ENCODE measurements at regions not wholly inside any gene's neighbourhood (a gene's known extent, or its start where the extent isn't known, plus 50 kb on each side); places are given as distances from the start of the nearest gene placed in this dataset.
A peak's percentile ranks its signal among the peaks of the same experiment; 100 is the strongest.
"Not testable (repeated sequence)": the region's sequence is repeated elsewhere in the genome, so short reads cannot be mapped to it uniquely, and the experiment has no call there.

GRCh38 chr15:85196697-85197096, 183.7 kb upstream of the AKAP13 start:
- CTCF ChIA-PET, POLR2A ChIA-PET: not testable (repeated sequence)

GRCh38 chr15:85197582-85197981, 182.8 kb upstream of the AKAP13 start:
- intact Hi-C loops (cut with DNase I, micrococcal nuclease); POLR2A ChIA-PET; H3K27ac Mint-ChIP-seq; H3K27me3 Mint-ChIP-seq; H3K36me3 Mint-ChIP-seq (ENCODE audit: low read depth); ATAC-seq; H3K4me3 Mint-ChIP-seq; CTCF ChIA-PET; DNase-seq; H3K4me1 Mint-ChIP-seq; H3K9me3 Mint-ChIP-seq (ENCODE audit: low read depth): not testable (repeated sequence)

More at GRCh38 chr15:85196697-85197096, 183.7 kb upstream of the AKAP13 start:
- H3K27ac Mint-ChIP-seq; H3K27me3 Mint-ChIP-seq; intact Hi-C loops (cut with DNase I, micrococcal nuclease); DNase-seq; H3K4me1 Mint-ChIP-seq; H3K4me3 Mint-ChIP-seq; H3K9me3 Mint-ChIP-seq (ENCODE audit: low read depth); H3K36me3 Mint-ChIP-seq (ENCODE audit: low read depth); ATAC-seq: not testable (repeated sequence)

- CTCF ChIA-PET; H3K36me3 Mint-ChIP-seq (ENCODE audit: low read depth); intact Hi-C loops (cut with DNase I, micrococcal nuclease); H3K27me3 Mint-ChIP-seq; H3K27ac Mint-ChIP-seq; H3K4me3 Mint-ChIP-seq; H3K9me3 Mint-ChIP-seq (ENCODE audit: low read depth); H3K4me1 Mint-ChIP-seq; ATAC-seq; DNase-seq; POLR2A ChIA-PET: not testable (repeated sequence)
These were observed 182.0 kb upstream of the AKAP13 start for GRCh38 chr15:85198432-85198831.

- DNase-seq; H3K4me1 Mint-ChIP-seq; H3K27me3 Mint-ChIP-seq; POLR2A ChIA-PET; CTCF ChIA-PET; H3K4me3 Mint-ChIP-seq; H3K27ac Mint-ChIP-seq; H3K36me3 Mint-ChIP-seq (ENCODE audit: low read depth); intact Hi-C loops (cut with DNase I, micrococcal nuclease); H3K9me3 Mint-ChIP-seq (ENCODE audit: low read depth): not testable (repeated sequence)
- peak; percentile 96 for ATAC-seq
These were observed 180.2 kb upstream of the AKAP13 start for GRCh38 chr15:85200215-85200614.

- POLR2A ChIA-PET; intact Hi-C loops (cut with DNase I, micrococcal nuclease); CTCF ChIA-PET; H3K4me1 Mint-ChIP-seq; DNase-seq; H3K9me3 Mint-ChIP-seq (ENCODE audit: low read depth); H3K4me3 Mint-ChIP-seq; H3K27ac Mint-ChIP-seq; H3K27me3 Mint-ChIP-seq; ATAC-seq; H3K36me3 Mint-ChIP-seq (ENCODE audit: low read depth): not testable (repeated sequence)
These were observed 179.1 kb upstream of the AKAP13 start for GRCh38 chr15:85201118-85201793.

GRCh38 chr15:85204481-85204880, 175.9 kb upstream of the AKAP13 start:
- ATAC-seq; H3K36me3 Mint-ChIP-seq (ENCODE audit: low read depth); H3K27me3 Mint-ChIP-seq; H3K9me3 Mint-ChIP-seq (ENCODE audit: low read depth); CTCF ChIA-PET; H3K27ac Mint-ChIP-seq; POLR2A ChIA-PET; H3K4me3 Mint-ChIP-seq; H3K4me1 Mint-ChIP-seq; intact Hi-C loops (cut with DNase I, micrococcal nuclease); DNase-seq: not testable (repeated sequence)

GRCh38 chr15:85233791-85234325, 146.5 kb upstream of the AKAP13 start:
- H3K36me3 Mint-ChIP-seq (ENCODE audit: low read depth); H3K27ac Mint-ChIP-seq; POLR2A ChIA-PET; H3K27me3 Mint-ChIP-seq; H3K4me1 Mint-ChIP-seq; ATAC-seq; intact Hi-C loops (cut with DNase I, micrococcal nuclease); CTCF ChIA-PET; H3K9me3 Mint-ChIP-seq (ENCODE audit: low read depth); H3K4me3 Mint-ChIP-seq: not testable (repeated sequence)
- DNase-seq: peak; percentile 10

GRCh38 chr15:85234450-85235196, 145.8 kb upstream of the AKAP13 start:
- not testable (repeated sequence) for H3K27me3 Mint-ChIP-seq; DNase-seq; H3K9me3 Mint-ChIP-seq (ENCODE audit: low read depth)

GRCh38 chr15:85244056-85244455, 136.3 kb upstream of the AKAP13 start:
- H3K4me3 Mint-ChIP-seq; intact Hi-C loops (cut with DNase I, micrococcal nuclease); H3K27ac Mint-ChIP-seq; ATAC-seq; POLR2A ChIA-PET; CTCF ChIA-PET; H3K27me3 Mint-ChIP-seq; DNase-seq; H3K36me3 Mint-ChIP-seq (ENCODE audit: low read depth); H3K4me1 Mint-ChIP-seq; H3K9me3 Mint-ChIP-seq (ENCODE audit: low read depth): not testable (repeated sequence)

More at GRCh38 chr15:85234450-85235196, 145.8 kb upstream of the AKAP13 start:
- intact Hi-C loops (cut with DNase I, micrococcal nuclease); H3K4me3 Mint-ChIP-seq; H3K4me1 Mint-ChIP-seq; POLR2A ChIA-PET; H3K27ac Mint-ChIP-seq; ATAC-seq; H3K36me3 Mint-ChIP-seq (ENCODE audit: low read depth); CTCF ChIA-PET: not testable (repeated sequence)

- DNase-seq: peak; percentile 47
- H3K4me3 Mint-ChIP-seq; CTCF ChIA-PET; H3K27ac Mint-ChIP-seq; H3K9me3 Mint-ChIP-seq (ENCODE audit: low read depth); H3K27me3 Mint-ChIP-seq; H3K36me3 Mint-ChIP-seq (ENCODE audit: low read depth); intact Hi-C loops (cut with DNase I, micrococcal nuclease); POLR2A ChIA-PET; H3K4me1 Mint-ChIP-seq; ATAC-seq: not testable (repeated sequence)
These were observed 129.4 kb upstream of the AKAP13 start for GRCh38 chr15:85250938-85251542.

- intact Hi-C loops (cut with DNase I, micrococcal nuclease); CTCF ChIA-PET; H3K27ac Mint-ChIP-seq; H3K36me3 Mint-ChIP-seq (ENCODE audit: low read depth); H3K4me1 Mint-ChIP-seq; POLR2A ChIA-PET; H3K9me3 Mint-ChIP-seq (ENCODE audit: low read depth); ATAC-seq; H3K4me3 Mint-ChIP-seq; H3K27me3 Mint-ChIP-seq; DNase-seq: not testable (repeated sequence)
These were observed 127.0 kb upstream of the AKAP13 start for GRCh38 chr15:85253196-85253915.
